T-helper 9 cell (primary cell): ENCODE measurements at regions not wholly inside any gene's neighbourhood (a gene's known extent, or its start where the extent isn't known, plus 50 kb on each side); places are given as distances from the start of the nearest gene placed in this dataset.

Experiments used
- DNase-seq: peaks from one replicate; pipeline ENCODE4 v3.0.0-alpha.2; 2020

DNA sequence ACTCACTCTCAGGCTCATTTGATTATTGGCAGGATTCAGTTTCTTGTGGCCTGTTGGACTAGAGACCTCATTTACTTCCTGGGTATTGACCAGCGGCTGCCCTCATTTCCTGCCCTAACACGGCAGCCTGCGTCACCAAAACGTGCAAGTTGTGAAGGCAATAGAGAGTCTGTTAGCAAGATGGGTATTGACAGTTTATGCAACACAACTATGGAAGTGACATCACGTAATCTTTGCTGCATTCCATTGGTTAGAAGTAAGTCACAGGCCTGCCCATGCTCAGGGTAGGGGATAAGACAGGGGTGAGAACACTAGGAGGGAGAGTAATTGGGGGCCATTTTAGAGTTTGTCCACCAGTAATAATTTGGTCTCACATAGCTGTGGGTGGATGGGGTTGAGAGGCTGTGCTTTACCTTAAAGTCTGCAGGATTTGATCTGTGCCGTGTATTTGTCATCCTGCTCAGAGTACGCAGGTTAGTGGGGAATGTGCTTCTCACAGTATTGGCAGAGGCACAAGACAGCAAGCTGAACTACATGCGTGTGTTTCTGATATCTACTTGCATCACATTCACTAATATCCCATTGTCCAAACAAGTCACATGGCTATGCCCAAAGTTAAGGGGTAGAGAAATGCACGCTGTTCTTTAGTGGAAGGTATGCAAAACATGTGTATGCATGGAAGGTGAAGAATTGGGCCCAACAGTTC lies 83.3 kb downstream of the EDEM1 start:
- DNase-seq = no peak

DNA sequence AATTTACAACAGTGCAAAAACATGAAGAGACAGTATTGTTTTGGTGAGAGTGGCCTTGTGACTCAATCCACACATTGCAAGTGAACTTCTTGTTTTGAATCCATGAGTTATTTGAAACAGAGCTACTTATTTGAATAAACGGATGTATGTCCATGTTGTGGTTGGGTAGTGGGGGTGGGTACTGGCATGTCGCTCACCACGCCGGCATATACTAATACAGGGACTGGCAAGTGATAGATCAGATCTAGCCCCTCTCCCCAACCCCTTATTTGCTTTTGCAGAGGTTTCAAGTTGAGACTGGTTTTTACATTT lies 83.8 kb downstream of the EDEM1 start:
- DNase-seq = no peak

DNA sequence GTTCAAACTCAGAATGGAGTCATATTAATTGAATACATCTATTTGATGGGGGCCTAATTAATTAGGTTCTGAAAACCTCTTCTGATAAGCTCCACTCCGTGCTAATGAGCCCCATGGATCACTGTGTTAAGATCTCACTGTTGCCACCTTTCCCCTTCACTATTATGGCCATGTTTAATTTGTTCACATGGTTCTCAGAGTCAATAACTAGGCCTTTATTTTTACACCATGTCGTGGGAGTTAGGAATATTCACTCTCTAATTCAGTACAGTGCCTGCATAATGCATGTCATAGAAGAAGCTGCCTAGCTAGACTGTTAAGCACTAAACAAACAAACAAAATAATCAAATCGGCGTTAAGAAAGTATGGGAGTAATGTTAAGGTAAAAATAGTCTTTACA lies 84.9 kb downstream of the EDEM1 start:
- no peak for DNase-seq

- DNase-seq = no peak
These were observed 86.6 kb downstream of the EDEM1 start for GRCh38 chr3:5274091-5274490.

- no peak for DNase-seq
These were observed 88.0 kb downstream of the EDEM1 start for GRCh38 chr3:5275529-5275928.

GRCh38 chr3:5276934-5277333 lies 89.4 kb downstream of the EDEM1 start:
- no peak for DNase-seq

DNA sequence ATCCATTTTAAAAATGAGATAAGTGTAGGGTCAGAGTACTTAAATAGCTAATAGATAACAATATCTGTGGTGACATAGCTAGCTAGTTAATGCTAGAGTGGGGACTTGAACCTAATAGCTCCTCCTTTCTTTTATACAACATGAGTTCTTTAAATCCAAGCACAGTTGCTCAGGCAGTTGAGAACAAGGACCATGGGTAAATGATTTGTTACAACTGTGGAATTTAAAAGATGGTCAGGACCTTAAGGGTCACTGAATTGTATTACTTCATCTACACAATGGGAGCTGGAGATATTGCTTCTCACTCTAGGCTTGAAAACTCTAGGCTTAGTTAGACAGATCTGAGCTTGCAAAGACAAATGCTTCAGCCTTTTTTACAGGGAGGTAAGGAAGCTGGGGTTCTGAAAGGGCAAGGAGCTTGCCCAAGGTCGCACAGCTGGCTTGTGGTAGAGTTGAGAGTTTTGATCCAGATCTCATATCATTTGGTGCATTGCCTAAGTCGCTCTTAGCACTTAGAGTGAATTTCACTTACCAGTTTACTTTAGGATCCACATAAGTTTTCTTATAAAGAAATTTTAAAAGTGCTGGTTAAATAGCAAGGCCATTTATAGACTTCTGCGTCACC lies 90.2 kb downstream of the EDEM1 start:
- DNase-seq = no peak

DNA sequence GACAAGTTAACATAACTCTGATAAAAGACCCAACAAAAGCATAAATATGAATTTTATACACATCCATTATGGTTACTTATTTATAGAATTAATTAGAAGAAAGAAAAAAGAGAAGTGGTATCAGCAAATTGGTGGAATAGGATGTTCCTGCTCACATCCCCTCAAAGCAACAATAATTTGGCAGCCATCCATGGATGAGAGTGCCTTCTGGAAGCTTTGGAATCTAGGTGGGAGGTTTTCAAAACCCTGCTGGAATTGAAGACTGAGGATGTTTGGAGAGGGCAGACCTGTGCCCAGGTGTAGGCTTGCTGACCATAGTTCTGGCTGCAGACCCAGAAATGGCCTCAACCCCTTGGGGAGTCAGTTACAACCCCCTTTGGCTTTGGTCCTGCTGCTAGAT lies 91.2 kb downstream of the EDEM1 start:
- no peak for DNase-seq

DNA sequence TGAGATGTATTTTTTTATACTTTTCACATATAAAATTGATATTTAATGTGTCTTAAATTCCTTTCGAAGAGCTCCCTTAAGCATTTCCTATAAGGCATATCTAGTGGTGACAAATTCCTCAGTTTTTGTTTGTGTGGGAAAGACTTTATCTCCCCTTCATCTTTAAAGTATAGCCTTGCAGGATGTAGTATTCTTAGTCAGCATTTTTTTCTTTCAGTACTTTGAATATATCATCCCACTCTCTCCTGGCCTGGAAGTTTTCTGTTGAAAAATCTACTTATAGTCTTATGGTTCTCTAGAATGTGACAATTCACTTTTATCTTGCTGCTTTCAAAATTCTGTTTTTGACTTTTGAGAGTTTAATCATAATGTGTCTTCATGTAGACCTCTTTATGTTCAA lies 95.2 kb downstream of the EDEM1 start:
- DNase-seq = no peak

DNA sequence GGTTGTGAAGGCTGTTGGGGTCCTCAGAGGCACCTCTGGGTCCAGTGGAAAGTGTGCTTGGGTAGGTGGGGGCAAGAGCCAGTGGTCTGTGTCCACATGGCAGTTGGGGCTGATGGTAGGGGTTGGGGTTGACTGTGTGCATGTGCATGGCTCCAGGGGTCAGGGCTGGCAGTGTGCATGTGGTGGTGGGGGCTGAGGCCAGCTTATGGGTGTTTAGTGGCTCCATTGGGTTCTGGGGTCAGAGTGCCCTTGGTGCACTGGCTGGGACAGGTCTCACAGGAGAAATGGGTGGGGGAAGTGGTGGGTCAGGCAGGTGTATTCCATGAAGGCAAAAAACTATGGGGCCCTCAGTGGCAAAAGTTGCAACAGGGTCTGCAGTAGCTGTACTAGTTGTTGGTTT lies 97.9 kb downstream of the EDEM1 start:
- DNase-seq = no peak

GRCh38 chr3:5290915-5291314 lies 103.4 kb downstream of the EDEM1 start:
- no peak for DNase-seq

GRCh38 chr3:5292512-5292911 lies 105.0 kb downstream of the EDEM1 start:
- DNase-seq = no peak

DNA sequence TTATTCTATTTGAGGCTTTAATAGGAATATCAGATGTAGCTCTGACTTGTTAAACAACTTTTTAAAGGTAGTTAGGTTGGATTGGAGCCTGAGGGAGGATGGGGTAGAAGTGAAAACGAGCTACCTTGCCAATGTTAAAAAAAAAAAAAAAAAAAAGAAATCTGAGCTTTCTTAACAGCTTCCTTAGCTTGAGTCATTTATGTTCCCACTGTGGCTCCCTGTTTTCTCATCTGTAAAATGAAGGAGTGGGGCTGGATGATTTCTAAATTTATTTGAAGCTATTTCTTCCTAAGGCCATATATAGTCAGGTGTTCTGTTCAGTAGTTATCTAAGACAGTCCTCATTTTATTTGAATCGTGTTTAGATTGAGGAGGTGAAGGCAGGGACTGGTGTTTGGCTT lies 105.7 kb downstream of the EDEM1 start:
- DNase-seq = no peak

GRCh38 chr3:5294356-5294755 lies 106.8 kb downstream of the EDEM1 start:
- no peak for DNase-seq

GRCh38 chr3:5295191-5295690 lies 107.7 kb downstream of the EDEM1 start:
- no peak for DNase-seq

DNA sequence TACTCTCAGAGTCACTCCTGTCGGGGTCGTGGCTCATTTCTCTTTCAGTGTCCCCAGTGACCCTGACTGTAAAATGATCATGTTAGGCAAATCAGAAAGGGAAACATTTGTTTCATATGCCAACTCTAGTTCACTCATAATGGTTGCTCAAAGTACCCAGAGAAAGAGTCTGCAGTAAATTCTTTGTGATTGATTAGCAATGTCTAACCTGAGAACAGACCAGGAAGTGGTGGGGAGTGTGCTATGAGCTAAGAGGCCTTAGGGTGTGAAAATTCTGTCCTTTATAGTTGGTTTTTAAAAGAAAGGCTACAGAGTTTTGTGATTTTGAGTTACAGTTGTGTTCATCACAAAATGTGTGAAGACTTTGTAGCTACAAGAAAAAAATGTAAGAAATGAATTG lies 108.9 kb downstream of the EDEM1 start:
- no peak for DNase-seq

- no peak for DNase-seq
These were observed 110.4 kb downstream of the EDEM1 start for GRCh38 chr3:5297895-5298294.

DNA sequence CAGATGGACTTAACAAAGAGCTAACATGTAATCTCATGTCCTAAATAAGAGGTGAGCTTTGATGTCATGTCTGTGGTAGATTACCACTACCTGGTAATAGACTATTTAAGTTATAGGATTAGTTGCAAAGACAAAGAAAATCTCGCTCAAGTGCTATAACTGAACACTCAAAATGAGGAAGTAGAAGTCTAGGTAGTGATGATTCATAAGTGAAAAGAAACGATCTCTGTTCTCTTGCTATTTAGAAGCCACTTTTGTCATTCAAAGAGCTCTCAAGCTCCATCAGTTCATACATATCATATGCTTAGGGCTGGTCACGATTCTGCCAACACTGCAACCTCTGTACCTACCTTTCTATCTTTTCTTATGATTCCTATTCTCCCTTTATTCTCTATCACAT lies 110.9 kb downstream of the EDEM1 start:
- DNase-seq = no peak

DNA sequence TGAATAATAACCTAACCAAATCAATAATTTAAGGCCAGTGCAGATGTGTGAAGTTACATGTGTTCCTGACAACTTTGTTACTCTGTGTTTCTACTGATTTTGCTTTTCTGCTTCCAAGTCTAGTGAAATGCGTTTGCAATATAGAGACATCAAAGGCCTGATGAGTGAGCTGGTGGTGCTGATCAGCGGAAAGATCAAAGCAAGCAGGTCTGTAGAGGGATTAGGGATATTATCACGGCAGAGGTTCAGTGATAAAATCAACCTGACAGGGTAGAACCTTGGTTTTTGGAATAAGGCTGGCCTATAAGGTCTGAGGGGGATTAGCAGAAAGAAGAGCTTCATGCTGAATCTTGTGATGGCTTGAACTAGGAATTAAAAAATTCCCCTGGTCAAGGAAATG lies 111.7 kb downstream of the EDEM1 start:
- DNase-seq = no peak

DNA sequence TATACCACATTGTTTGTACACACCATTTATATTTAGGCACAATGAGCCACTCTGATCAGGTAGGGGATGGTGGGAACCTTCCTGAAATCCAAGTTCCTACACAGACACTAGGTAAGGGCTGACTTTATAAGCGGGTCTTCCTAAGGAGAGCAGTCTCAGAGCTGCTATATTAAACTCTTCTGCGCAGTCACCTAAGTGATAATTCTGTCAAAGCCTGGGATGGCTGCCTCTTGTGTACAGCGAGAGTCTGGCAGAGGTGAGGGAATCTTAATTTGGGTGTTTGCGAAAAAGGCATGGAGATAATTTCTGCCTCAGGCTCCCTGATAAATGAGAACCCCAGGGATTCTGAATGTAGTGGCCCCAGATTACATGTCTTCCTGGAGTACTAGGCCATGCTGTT lies 113.1 kb downstream of the EDEM1 start:
- DNase-seq = no peak

DNA sequence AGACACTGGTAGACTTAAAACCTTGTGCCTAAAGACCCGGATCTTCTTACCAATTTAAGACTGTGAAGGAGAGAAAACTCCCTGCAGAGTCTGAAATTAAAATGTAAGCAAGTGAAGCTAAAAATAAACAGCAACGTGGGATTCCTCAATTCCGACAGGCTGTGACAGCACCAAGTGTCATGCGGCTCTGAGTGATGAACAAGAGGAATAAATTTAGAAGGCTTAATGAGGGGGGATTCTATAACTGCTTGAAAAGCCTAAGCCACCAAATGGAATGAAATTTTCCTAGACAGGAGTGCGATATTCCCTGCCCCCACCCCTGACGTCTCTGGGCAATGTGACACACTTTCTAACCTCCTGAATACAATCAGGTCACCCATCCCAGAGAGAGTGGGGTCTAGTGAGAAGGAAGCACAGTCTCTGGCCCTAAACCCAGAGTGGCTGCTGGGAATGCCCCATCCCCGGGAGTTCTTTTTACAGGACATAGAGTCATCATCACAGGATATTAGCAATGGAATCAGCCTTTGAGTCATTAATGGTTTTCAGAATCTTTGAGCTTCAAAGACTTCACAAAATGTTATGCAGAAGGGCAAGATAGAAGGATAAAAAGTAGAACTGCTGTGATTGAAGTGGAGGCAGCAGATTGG lies 114.3 kb downstream of the EDEM1 start:
- DNase-seq = no peak

DNA sequence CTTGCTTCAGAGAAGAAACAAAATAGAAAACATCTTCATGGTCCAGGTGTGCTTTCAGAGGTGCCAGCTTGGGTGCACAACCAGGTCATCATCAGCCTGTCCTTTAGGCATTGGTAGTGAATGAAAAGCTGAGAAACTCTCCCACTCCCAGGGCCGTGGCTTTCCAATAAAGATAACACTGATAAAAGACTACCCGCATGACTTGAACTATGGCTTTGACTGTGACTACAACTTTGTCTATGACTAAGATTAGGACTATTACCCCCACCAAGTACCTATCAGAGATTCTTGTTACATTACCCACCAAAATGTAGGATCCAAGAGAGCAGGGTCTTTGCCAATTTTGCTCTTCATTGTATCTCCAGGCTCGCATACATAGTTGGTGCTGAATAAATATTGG lies 115.2 kb downstream of the EDEM1 start:
- DNase-seq = no peak

DNA sequence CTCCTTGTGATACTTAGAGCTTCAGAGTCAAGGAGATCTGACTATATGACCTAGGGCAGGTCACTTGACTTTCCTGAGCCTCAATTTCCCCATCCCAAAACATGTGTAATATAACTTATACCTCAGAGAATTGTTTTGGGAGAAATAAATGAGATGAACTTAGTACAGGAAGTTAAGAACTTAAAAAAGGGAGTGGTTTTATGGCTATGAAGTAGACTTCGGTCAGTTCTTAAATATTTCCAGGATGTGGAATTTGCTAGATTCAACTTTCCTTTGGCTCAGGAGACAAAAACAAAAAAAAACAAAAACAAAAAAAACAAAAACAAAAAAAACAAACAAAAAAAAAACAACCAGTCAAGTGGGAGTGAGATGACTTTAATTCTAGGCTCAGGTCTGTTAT lies 116.7 kb downstream of the EDEM1 start:
- DNase-seq = no peak
